Skeletal muscle tissue (tissue), 3 donors: ENCODE measurements at regions not wholly inside any gene's neighbourhood (a gene's known extent, or its start where the extent isn't known, plus 50 kb on each side); places are given as distances from the start of the nearest gene placed in this dataset.

Experiments
- H3K27ac ChIP-seq: one replicate; pipeline ENCODE4 v1.7.0; 2013; ENCODE audit warnings: mild to moderate bottlenecking, low read depth, low read length, inconsistent platforms
- H3K27me3 ChIP-seq, 3 donors: one replicate each; pipeline ENCODE4 v1.7.0; 2013; ENCODE audit warnings: low read length in 3 of 3; ENCODE audit not compliant: control insufficient read depth in 3 of 3, insufficient read depth in 3 of 3
- H3K36me3 ChIP-seq, 3 donors: one replicate each; pipeline ENCODE4 v1.7.0; 2013; ENCODE audit warnings: low read length in 3 of 3; ENCODE audit not compliant: control insufficient read depth in 3 of 3, insufficient read depth in 3 of 3
- H3K4me1 ChIP-seq, 3 donors: one replicate each; pipeline ENCODE4 v1.7.0; 2013; ENCODE audit warnings: low read length in 3 of 3, mild to moderate bottlenecking in 3 of 3; ENCODE audit not compliant: control insufficient read depth in 3 of 3, insufficient read depth in 3 of 3
- H3K4me3 ChIP-seq, 3 donors: one replicate each; pipeline ENCODE4 v1.7.0; 2013; ENCODE audit warnings: low read length in 3 of 3
- H3K9ac ChIP-seq, 3 donors: one replicate each; pipeline ENCODE4 v1.7.0; 2013; ENCODE audit warnings: low read length in 3 of 3, mild to moderate bottlenecking in 3 of 3, moderate library complexity in 2 of 3, low read depth in 1 of 3
- H3K9me3 ChIP-seq, 3 donors: one replicate each; pipeline ENCODE4 v1.7.0; 2013; ENCODE audit warnings: low read length in 3 of 3; ENCODE audit not compliant: control insufficient read depth in 3 of 3
- donor health status: Osteomylitis.

GRCh38 chr6:147904416-147904815 lies 395.9 kb downstream of the SAMD5 start:
- no peaks in the 10 kb centered on the region for H3K9me3 ChIP-seq
- H3K4me1 ChIP-seq, result no peaks in the 10 kb centered on the region
- no peak overlapping the region for H3K9ac ChIP-seq
- H3K27me3 ChIP-seq, result no peaks in the 10 kb centered on the region
- H3K36me3 ChIP-seq, result no peaks in the 10 kb centered on the region
- H3K4me3 ChIP-seq, result no peak overlapping the region
- H3K27ac ChIP-seq, result no peak overlapping the region

GRCh38 chr6:147905711-147906110 lies 397.2 kb downstream of the SAMD5 start:
- H3K27me3 ChIP-seq, result no peaks in the 10 kb centered on the region
- H3K9me3 ChIP-seq, result no peaks in the 10 kb centered on the region
- no peak overlapping the region for H3K27ac ChIP-seq
- no peaks in the 10 kb centered on the region for H3K36me3 ChIP-seq
- no peak overlapping the region for H3K4me3 ChIP-seq
- no peaks in the 10 kb centered on the region for H3K4me1 ChIP-seq
- no peak overlapping the region for H3K9ac ChIP-seq

DNA sequence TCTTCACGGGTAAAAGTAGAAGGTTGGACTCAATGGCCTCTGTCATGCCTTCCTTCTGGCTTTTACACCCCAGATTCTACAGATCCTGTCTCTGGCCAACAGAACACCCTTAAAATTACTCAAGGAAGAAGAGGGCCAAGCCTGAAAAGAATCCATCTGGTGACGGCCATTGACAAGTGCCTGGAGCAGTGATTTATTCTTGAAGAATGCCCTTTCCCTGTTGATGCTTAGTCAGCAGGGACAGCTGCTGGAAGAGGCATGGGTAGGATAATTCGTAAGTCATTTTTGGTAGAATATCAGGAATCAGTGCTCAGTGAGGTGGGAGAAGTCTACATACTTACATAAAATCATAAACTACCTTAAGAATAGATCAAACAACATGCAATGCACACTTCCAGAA lies 397.9 kb downstream of the SAMD5 start:
- H3K9ac ChIP-seq, result no peak overlapping the region
- no peaks in the 10 kb centered on the region for H3K36me3 ChIP-seq
- no peaks in the 10 kb centered on the region for H3K4me1 ChIP-seq
- no peaks in the 10 kb centered on the region for H3K27me3 ChIP-seq
- no peaks in the 10 kb centered on the region for H3K9me3 ChIP-seq
- H3K4me3 ChIP-seq, result no peak overlapping the region
- no peak overlapping the region for H3K27ac ChIP-seq

GRCh38 chr6:147909640-147910039 lies 401.1 kb downstream of the SAMD5 start:
- H3K4me1 ChIP-seq, result no peaks in the 10 kb centered on the region
- no peak overlapping the region for H3K27ac ChIP-seq
- no peaks in the 10 kb centered on the region for H3K36me3 ChIP-seq
- no peak overlapping the region for H3K9ac ChIP-seq
- H3K27me3 ChIP-seq, result no peaks in the 10 kb centered on the region
- H3K4me3 ChIP-seq, result no peak overlapping the region
- no peaks in the 10 kb centered on the region for H3K9me3 ChIP-seq

DNA sequence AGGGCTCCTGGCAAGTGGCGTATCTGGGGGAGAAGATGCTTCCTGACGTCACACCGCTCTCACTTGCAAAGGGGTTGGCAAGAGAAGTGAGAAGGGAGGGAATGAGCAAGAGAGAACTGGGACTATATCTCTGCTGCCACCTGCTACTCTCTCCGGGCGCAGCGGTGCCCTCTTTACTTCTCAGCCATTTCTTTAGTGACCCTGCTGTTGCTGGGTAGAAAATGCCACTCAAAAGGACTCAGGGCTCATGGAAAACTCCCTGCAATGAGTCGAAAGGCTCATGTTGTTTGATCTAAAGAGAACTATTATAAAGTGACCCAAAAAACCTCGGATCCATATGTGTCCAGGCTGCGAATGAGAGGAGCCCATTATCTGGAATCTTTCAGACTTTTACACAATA lies 401.8 kb downstream of the SAMD5 start:
- H3K4me1 ChIP-seq, result no peaks in the 10 kb centered on the region
- H3K27ac ChIP-seq, result no peak overlapping the region
- H3K36me3 ChIP-seq, result no peaks in the 10 kb centered on the region
- no peaks in the 10 kb centered on the region for H3K9me3 ChIP-seq
- no peak overlapping the region for H3K4me3 ChIP-seq
- no peaks in the 10 kb centered on the region for H3K27me3 ChIP-seq
- no peak overlapping the region for H3K9ac ChIP-seq

DNA sequence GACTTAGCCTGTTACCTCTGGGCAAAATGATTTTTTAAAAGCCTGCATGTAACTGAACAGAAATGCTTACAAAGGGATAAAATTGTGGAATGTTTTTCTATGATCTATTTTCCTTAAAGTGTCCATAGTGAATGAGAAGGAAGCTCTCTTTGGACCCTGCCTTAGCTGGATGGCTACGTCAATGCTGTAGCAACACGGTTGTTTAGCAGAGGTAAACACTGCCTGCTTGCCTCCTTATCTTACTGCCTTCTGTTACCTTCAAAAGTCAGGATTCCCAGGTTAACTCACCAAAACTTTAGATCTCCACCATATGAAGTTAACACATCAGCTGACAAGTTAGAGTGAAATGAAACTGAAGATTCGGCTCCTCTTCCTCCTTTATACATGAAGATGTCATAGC lies 402.6 kb downstream of the SAMD5 start:
- H3K4me3 ChIP-seq, result no peak overlapping the region
- H3K9ac ChIP-seq, result no peak overlapping the region
- no peaks in the 10 kb centered on the region for H3K36me3 ChIP-seq
- H3K9me3 ChIP-seq, result no peaks in the 10 kb centered on the region
- no peak overlapping the region for H3K27ac ChIP-seq
- H3K27me3 ChIP-seq, result no peaks in the 10 kb centered on the region
- no peaks in the 10 kb centered on the region for H3K4me1 ChIP-seq

GRCh38 chr6:147911686-147912085 lies 403.2 kb downstream of the SAMD5 start:
- H3K9me3 ChIP-seq, result no peaks in the 10 kb centered on the region
- H3K4me3 ChIP-seq, result no peak overlapping the region
- no peaks in the 10 kb centered on the region for H3K27me3 ChIP-seq
- H3K9ac ChIP-seq, result no peak overlapping the region
- H3K36me3 ChIP-seq, result no peaks in the 10 kb centered on the region
- H3K27ac ChIP-seq, result no peak overlapping the region
- H3K4me1 ChIP-seq, result no peaks in the 10 kb centered on the region

DNA sequence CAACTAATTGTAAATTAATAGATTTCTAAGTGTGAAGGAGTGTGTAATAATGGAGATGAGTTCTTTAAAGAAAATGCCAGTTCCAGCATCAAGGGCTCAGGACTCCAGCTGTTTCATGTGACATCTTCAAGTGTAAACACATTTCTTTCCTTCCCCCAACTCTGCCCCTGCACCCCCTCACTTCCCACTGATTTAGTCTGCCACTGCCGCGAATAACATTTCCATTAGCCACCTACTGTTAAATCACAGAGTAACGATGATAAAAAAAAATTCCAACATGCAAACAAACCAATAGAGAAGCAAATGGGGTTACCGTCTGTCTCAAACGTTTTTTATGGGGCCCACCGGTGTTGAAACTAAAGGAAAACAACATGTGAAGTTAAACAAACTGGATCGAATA lies 414.3 kb downstream of the SAMD5 start:
- no peaks in the 10 kb centered on the region for H3K27me3 ChIP-seq
- no peak overlapping the region for H3K27ac ChIP-seq
- no peaks in the 10 kb centered on the region for H3K4me1 ChIP-seq
- no peak overlapping the region for H3K9ac ChIP-seq
- no peak overlapping the region for H3K4me3 ChIP-seq
- no peaks in the 10 kb centered on the region for H3K36me3 ChIP-seq
- H3K9me3 ChIP-seq, result peaks cover 0 to 4% (median 0%) of the 10 kb centered on the region in 3 donors

- Histone ChIP-seq H3K27ac (no peak overlapping the region), H3K4me1 (no peaks in the 10 kb centered on the region), H3K9ac (no peak overlapping the region), H3K9me3 (peaks cover 0 to 7% (median 2%) of the 10 kb centered on the region in 3 donors), H3K36me3 (no peaks in the 10 kb centered on the region), H3K4me3 (no peak overlapping the region), H3K27me3 (no peaks in the 10 kb centered on the region)
These were observed 416.1 kb downstream of the SAMD5 start for GRCh38 chr6:147924598-147924997.

GRCh38 chr6:147925826-147926225 lies 416.8 kb upstream of the SASH1 start:
- Histone ChIP-seq H3K9ac (no peak overlapping the region), H3K27me3 (no peaks in the 10 kb centered on the region), H3K9me3 (peaks cover 0 to 7% (median 2%) of the 10 kb centered on the region in 3 donors), H3K4me3 (no peak overlapping the region), H3K27ac (no peak overlapping the region), H3K36me3 (no peaks in the 10 kb centered on the region), H3K4me1 (no peaks in the 10 kb centered on the region)

DNA sequence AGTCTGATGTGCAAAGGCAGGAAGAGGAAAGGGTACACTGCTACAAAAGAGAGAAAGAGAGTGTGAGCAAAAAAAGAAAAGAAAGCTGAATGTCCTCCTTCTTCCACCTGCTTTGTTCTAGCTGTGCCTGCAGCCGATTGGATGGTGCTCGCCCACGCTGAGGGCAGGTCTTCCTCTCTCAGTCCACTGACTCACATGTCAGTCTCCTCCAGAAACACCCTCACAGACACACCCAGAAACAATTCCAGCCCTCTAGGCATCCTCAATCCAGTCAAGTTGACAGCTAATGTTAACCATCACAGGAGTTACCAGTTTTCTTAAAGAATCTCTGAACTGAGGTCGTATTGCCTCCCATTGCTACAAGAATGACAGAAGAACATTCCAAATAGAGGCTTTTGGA lies 411.9 kb upstream of the SASH1 start:
- Histone ChIP-seq H3K4me3 (no peak overlapping the region), H3K27ac (no peak overlapping the region), H3K36me3 (no peaks in the 10 kb centered on the region), H3K9me3 (peaks cover 0 to 6% (median 2%) of the 10 kb centered on the region in 3 donors), H3K9ac (no peak overlapping the region), H3K27me3 (no peaks in the 10 kb centered on the region), H3K4me1 (no peaks in the 10 kb centered on the region)
